HG03280 (cell line): ENCODE measurements at regions not wholly inside any gene's neighbourhood (a gene's known extent, or its start where the extent isn't known, plus 50 kb on each side); places are given as distances from the start of the nearest gene placed in this dataset.

ENCODE experiments used
- ATAC-seq: cut with Tn5 transposase; IDR thresholded peaks from one replicate; pipeline ENCODE4 v1.9.1; 2021; ENCODE audit warnings: mild to moderate bottlenecking, moderate library complexity; ENCODE audit not compliant: unreplicated experiment

- ATAC-seq: no peak
These were observed 496.8 kb upstream of the ZEB2 start for GRCh38 chr2:145016711-145017110.

- no peak for ATAC-seq
These were observed 495.6 kb upstream of the ZEB2 start for GRCh38 chr2:145015561-145015960.

GRCh38 chr2:145012806-145013205 is 492.9 kb upstream of the ZEB2 start:
- ATAC-seq: no peak

- ATAC-seq: no peak
These were observed 492.3 kb upstream of the ZEB2 start for GRCh38 chr2:145012214-145012670.

- ATAC-seq: no peak
These were observed 490.7 kb upstream of the ZEB2 start for GRCh38 chr2:145010635-145011034.

GRCh38 chr2:145007960-145008263 is 488.0 kb upstream of the ZEB2 start:
- no peak for ATAC-seq

GRCh38 chr2:145007093-145007959 is 487.4 kb upstream of the ZEB2 start:
- ATAC-seq: no peak

- no peak for ATAC-seq
These were observed 482.7 kb upstream of the ZEB2 start for GRCh38 chr2:145002624-145003023.

GRCh38 chr2:145000376-145000775 is 480.5 kb upstream of the ZEB2 start:
- no peak for ATAC-seq

- no peak for ATAC-seq
These were observed 480.0 kb upstream of the ZEB2 start for GRCh38 chr2:144999936-145000335.

GRCh38 chr2:144999071-144999875 is 479.4 kb upstream of the ZEB2 start:
- ATAC-seq: no peak

- no peak for ATAC-seq
These were observed 478.5 kb upstream of the ZEB2 start for GRCh38 chr2:144998435-144998834.

- no peak for ATAC-seq
These were observed 476.4 kb upstream of the ZEB2 start for GRCh38 chr2:144996225-144996795.

GRCh38 chr2:144995482-144995881 is 475.6 kb upstream of the ZEB2 start:
- no peak for ATAC-seq

- ATAC-seq: no peak
These were observed 470.7 kb upstream of the ZEB2 start for GRCh38 chr2:144990661-144991060.

- no peak for ATAC-seq
These were observed 469.8 kb upstream of the ZEB2 start for GRCh38 chr2:144989579-144990270.

- ATAC-seq: no peak
These were observed 468.7 kb upstream of the ZEB2 start for GRCh38 chr2:144988591-144988990.

- no peak for ATAC-seq
These were observed 466.8 kb upstream of the ZEB2 start for GRCh38 chr2:144986691-144987090.

GRCh38 chr2:144984038-144984437 is 464.1 kb upstream of the ZEB2 start:
- ATAC-seq: no peak

GRCh38 chr2:144983107-144983506 is 463.2 kb upstream of the ZEB2 start:
- no peak for ATAC-seq

- no peak for ATAC-seq
These were observed 462.6 kb upstream of the ZEB2 start for GRCh38 chr2:144982481-144982880.
